Fibroblast of lung (primary cell): ENCODE measurements at regions not wholly inside any gene's neighbourhood (a gene's known extent, or its start where the extent isn't known, plus 50 kb on each side); places are given as distances from the start of the nearest gene placed in this dataset.

ENCODE experiments used
- EZH2 ChIP-seq: IDR thresholded peaks from 2 replicates; pipeline ENCODE4 v1.5.1; 2012; ENCODE audit warnings: low read length, control low read depth, mild to moderate bottlenecking; ENCODE audit errors: missing control alignments
- TF ChIP-seq, protein P1 (sequence below), 2 donors: IDR thresholded peaks in 1 of 2; conservative IDR thresholded peaks in 1 of 2; 1 replicate in 1 of 2; 2 replicates in 1 of 2; pipeline ENCODE4 v1.5.1; 2011 to 2012; ENCODE audit warnings: low read length in 2 of 2, control low read depth in 1 of 2, inconsistent platforms in 1 of 2, low read depth in 1 of 2, mild to moderate bottlenecking in 1 of 2

DNA sequence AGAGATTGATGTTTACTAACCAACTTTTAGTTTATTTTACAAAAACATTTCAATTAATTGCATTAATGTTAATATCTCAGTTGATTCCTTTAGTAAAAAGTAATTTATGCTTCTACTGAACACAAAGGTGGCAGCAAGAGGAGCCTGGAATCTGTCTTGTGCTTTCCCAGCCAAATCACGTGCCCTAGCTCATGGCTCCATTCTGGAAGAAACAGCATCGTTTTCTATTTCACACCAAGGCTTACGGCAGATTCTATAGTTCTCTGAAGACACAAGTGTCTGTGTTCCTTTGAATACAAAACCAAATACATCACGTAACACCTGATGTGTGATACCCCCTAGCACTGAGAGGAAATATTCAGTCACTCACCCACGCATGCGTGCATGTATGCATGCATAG lies 346.1 kb upstream of the MIR17HG start:
- TF ChIP-seq, protein P1, sequence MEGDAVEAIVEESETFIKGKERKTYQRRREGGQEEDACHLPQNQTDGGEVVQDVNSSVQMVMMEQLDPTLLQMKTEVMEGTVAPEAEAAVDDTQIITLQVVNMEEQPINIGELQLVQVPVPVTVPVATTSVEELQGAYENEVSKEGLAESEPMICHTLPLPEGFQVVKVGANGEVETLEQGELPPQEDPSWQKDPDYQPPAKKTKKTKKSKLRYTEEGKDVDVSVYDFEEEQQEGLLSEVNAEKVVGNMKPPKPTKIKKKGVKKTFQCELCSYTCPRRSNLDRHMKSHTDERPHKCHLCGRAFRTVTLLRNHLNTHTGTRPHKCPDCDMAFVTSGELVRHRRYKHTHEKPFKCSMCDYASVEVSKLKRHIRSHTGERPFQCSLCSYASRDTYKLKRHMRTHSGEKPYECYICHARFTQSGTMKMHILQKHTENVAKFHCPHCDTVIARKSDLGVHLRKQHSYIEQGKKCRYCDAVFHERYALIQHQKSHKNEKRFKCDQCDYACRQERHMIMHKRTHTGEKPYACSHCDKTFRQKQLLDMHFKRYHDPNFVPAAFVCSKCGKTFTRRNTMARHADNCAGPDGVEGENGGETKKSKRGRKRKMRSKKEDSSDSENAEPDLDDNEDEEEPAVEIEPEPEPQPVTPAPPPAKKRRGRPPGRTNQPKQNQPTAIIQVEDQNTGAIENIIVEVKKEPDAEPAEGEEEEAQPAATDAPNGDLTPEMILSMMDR (conservative IDR thresholded peaks at IDR 0.05 in 1 of 2, IDR thresholded peaks at IDR 0.05 in 1 of 2; ENCODE audit: low read depth in 1 of 2, low read length in 2 of 2) = no peak
- no peak for TF ChIP-seq EZH2
